Hepatocyte (in vitro differentiated cells): ENCODE measurements at regions not wholly inside any gene's neighbourhood (a gene's known extent, or its start where the extent isn't known, plus 50 kb on each side); places are given as distances from the start of the nearest gene placed in this dataset.
"Not testable (repeated sequence)": the region's sequence is repeated elsewhere in the genome, so short reads cannot be mapped to it uniquely, and the experiment has no call there.

Source experiments
- DNase-seq: peaks from one replicate; pipeline ENCODE4 v3.0.0-alpha.2; 2016; ENCODE audit warnings: low spot score
- H2AFZ ChIP-seq: fragments of 200-600 bp; sonication (generic); 2 replicates; pipeline ENCODE4 v1.6.0; 2016; ENCODE audit warnings: antibody characterized with exemption, mild to moderate bottlenecking
- H3K27ac ChIP-seq: fragments of 200-600 bp; sonication (generic); 2 replicates; pipeline ENCODE4 v1.5.1; 2016; ENCODE audit warnings: mild to moderate bottlenecking
- H3K27me3 ChIP-seq: fragments of 200-600 bp; sonication (generic); 2 replicates; pipeline ENCODE4 v1.6.1; 2016
- H3K36me3 ChIP-seq: fragments of 200-600 bp; sonication (generic); replicated peaks from 2 replicates; pipeline ENCODE4 v1.5.1; 2016; ENCODE audit warnings: low read depth; ENCODE audit not compliant: insufficient read depth
- H3K4me1 ChIP-seq: fragments of 200-600 bp; sonication (generic); 2 replicates; pipeline ENCODE4 v1.5.1; 2016; ENCODE audit warnings: mild to moderate bottlenecking, moderate library complexity; ENCODE audit not compliant: insufficient read depth
- H3K4me2 ChIP-seq: fragments of 200-600 bp; sonication (generic); 2 replicates; pipeline ENCODE4 v1.6.0; 2016
- H3K4me3 ChIP-seq: fragments of 200-600 bp; sonication (generic); 2 replicates; pipeline ENCODE4 v1.5.1; 2016; ENCODE audit warnings: mild to moderate bottlenecking
- H3K79me2 ChIP-seq: fragments of 200-600 bp; sonication (generic); 2 replicates; pipeline ENCODE4 v1.6.0; 2017; ENCODE audit warnings: mild to moderate bottlenecking
- H3K9me2 ChIP-seq: fragments of 200-600 bp; sonication (generic); replicated peaks from 2 replicates; pipeline ENCODE4 v1.6.0; 2017; ENCODE audit warnings: mild to moderate bottlenecking; ENCODE audit not compliant: insufficient read depth
- H3K9me3 ChIP-seq: fragments of 200-600 bp; sonication (generic); 2 replicates; pipeline ENCODE4 v1.5.1; 2016; ENCODE audit warnings: low read depth, mild to moderate bottlenecking
- H4K20me1 ChIP-seq: fragments of 200-600 bp; sonication (generic); 2 replicates; pipeline ENCODE4 v1.6.0; 2016; ENCODE audit warnings: mild to moderate bottlenecking; ENCODE audit not compliant: insufficient read depth, poor library complexity, severe bottlenecking
- EZH2 ChIP-seq: fragments of 200-600 bp; sonication (generic); IDR thresholded peaks from 2 replicates; pipeline ENCODE4 v1.6.1; 2016; ENCODE audit warnings: antibody characterized with exemption, mild to moderate bottlenecking, borderline replicate concordance
- EZH2phosphoT487 ChIP-seq: fragments of 200-600 bp; sonication (generic); IDR thresholded peaks from one replicate; pipeline ENCODE4 v1.6.1; 2018; ENCODE audit warnings: antibody characterized with exemption, mild to moderate bottlenecking, low read depth, moderate library complexity; ENCODE audit not compliant: unreplicated experiment, severe bottlenecking
- WGBS: methylation state at CpG from one replicate; pipeline ENCODE4 v1.1.6; 2016; ENCODE audit warnings: low lambda C conversion rate; ENCODE audit errors: missing lambda C conversion rate; 5-methylcytosine and 5-hydroxymethylcytosine counted together
- TF ChIP-seq, protein P1 (sequence below): fragments of 200-600 bp; sonication (generic); IDR thresholded peaks from 2 replicates; pipeline ENCODE4 v1.5.1; 2016; ENCODE audit warnings: antibody characterized with exemption, mild to moderate bottlenecking; ENCODE audit not compliant: poor library complexity

- H3K4me1 ChIP-seq: peaks cover 8% of the 10 kb centered on the region
- no peaks in the 10 kb centered on the region for H3K9me2 ChIP-seq
- H3K4me2 ChIP-seq: no peak overlapping the region
- peak overlapping the region; percentile 77 for H3K27ac ChIP-seq
- no peak overlapping the region for H3K4me3 ChIP-seq
- no peaks in the 10 kb centered on the region for H3K9me3 ChIP-seq
- H4K20me1 ChIP-seq: no peaks in the 10 kb centered on the region
- H3K27me3 ChIP-seq: no peaks in the 10 kb centered on the region
- TF ChIP-seq EZH2phosphoT487: no peak
- TF ChIP-seq EZH2: no peak
- TF ChIP-seq, protein P1, sequence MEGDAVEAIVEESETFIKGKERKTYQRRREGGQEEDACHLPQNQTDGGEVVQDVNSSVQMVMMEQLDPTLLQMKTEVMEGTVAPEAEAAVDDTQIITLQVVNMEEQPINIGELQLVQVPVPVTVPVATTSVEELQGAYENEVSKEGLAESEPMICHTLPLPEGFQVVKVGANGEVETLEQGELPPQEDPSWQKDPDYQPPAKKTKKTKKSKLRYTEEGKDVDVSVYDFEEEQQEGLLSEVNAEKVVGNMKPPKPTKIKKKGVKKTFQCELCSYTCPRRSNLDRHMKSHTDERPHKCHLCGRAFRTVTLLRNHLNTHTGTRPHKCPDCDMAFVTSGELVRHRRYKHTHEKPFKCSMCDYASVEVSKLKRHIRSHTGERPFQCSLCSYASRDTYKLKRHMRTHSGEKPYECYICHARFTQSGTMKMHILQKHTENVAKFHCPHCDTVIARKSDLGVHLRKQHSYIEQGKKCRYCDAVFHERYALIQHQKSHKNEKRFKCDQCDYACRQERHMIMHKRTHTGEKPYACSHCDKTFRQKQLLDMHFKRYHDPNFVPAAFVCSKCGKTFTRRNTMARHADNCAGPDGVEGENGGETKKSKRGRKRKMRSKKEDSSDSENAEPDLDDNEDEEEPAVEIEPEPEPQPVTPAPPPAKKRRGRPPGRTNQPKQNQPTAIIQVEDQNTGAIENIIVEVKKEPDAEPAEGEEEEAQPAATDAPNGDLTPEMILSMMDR: no peak
- no peak overlapping the region for H2AFZ ChIP-seq
- H3K79me2 ChIP-seq: no peaks in the 10 kb centered on the region
- H3K36me3 ChIP-seq: no peaks in the 10 kb centered on the region
- no peak for DNase-seq
- 93% methylated on average over 1 of the region's 1 CpG for WGBS
These were observed 133.7 kb downstream of the LCA5 start for GRCh38 chr6:79403563-79403962.

GRCh38 chr6:79403086-79403485 is 134.1 kb downstream of the LCA5 start:
- TF ChIP-seq EZH2 (no peak), EZH2phosphoT487 (no peak)
- Histone ChIP-seq H3K36me3 (no peaks in the 10 kb centered on the region), H3K27ac (peak overlapping the region; percentile 77), H3K9me3 (no peaks in the 10 kb centered on the region), H3K27me3 (no peaks in the 10 kb centered on the region), H3K4me2 (no peak overlapping the region), H2AFZ (no peak overlapping the region), H3K79me2 (no peaks in the 10 kb centered on the region), H4K20me1 (no peaks in the 10 kb centered on the region), H3K4me1 (peaks cover 8% of the 10 kb centered on the region), H3K4me3 (no peak overlapping the region), H3K9me2 (no peaks in the 10 kb centered on the region)
- DNase-seq: no peak

GRCh38 chr6:79399499-79399898 is 137.7 kb downstream of the LCA5 start:
- Histone ChIP-seq H4K20me1 (no peaks in the 10 kb centered on the region), H3K4me2 (peak overlapping the region; percentile 64), H3K79me2 (no peaks in the 10 kb centered on the region), H3K36me3 (no peaks in the 10 kb centered on the region), H3K27ac (peak overlapping the region; percentile 54), H2AFZ (no peak overlapping the region), H3K4me3 (no peak overlapping the region), H3K4me1 (peaks cover 8% of the 10 kb centered on the region), H3K9me2 (no peaks in the 10 kb centered on the region), H3K9me3 (no peaks in the 10 kb centered on the region), H3K27me3 (no peaks in the 10 kb centered on the region)
- TF ChIP-seq, protein P1: no peak
- TF ChIP-seq EZH2phosphoT487 (no peak), EZH2 (no peak)
- DNase-seq: peak; percentile 45
- 59% methylated on average over 3 of the region's 3 CpGs for WGBS

- DNase-seq, H3K9me2 ChIP-seq, H3K4me3 ChIP-seq, H2AFZ ChIP-seq, H3K36me3 ChIP-seq, H3K9me3 ChIP-seq, H3K4me2 ChIP-seq, H4K20me1 ChIP-seq, H3K27ac ChIP-seq, H3K27me3 ChIP-seq, H3K79me2 ChIP-seq, H3K4me1 ChIP-seq: not testable (repeated sequence)
- 98% methylated on average over 2 of the region's 2 CpGs for WGBS
These were observed 138.6 kb downstream of the LCA5 start for GRCh38 chr6:79398617-79399016.
